HG03280 (cell line): ENCODE measurements at regions not wholly inside any gene's neighbourhood (a gene's known extent, or its start where the extent isn't known, plus 50 kb on each side); places are given as distances from the start of the nearest gene placed in this dataset.
"Not testable (repeated sequence)": the region's sequence is repeated elsewhere in the genome, so short reads cannot be mapped to it uniquely, and the experiment has no call there.

ENCODE experiments used
- ATAC-seq: cut with Tn5 transposase; IDR thresholded peaks from one replicate; pipeline ENCODE4 v1.9.1; 2021; ENCODE audit warnings: mild to moderate bottlenecking, moderate library complexity; ENCODE audit not compliant: unreplicated experiment

DNA sequence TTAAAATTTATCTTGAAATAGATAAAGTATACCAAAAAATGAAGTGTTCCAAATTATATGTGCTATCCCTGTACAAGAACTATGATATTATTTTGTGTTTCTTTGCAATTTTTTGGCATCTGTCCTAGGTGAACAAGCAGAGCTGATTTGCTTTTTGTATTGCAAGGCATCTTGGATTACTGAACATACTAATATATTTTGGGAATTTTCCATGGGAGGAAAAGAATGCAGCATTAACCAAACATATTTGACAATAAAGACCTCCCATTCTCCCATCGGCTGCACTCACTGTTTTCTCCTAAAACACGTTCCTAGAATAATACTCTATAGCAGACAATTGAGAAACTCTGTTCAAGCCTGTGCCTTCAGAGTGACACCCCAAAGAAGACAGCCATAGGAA is 265.1 kb upstream of the ALCAM start:
- no peak for ATAC-seq

DNA sequence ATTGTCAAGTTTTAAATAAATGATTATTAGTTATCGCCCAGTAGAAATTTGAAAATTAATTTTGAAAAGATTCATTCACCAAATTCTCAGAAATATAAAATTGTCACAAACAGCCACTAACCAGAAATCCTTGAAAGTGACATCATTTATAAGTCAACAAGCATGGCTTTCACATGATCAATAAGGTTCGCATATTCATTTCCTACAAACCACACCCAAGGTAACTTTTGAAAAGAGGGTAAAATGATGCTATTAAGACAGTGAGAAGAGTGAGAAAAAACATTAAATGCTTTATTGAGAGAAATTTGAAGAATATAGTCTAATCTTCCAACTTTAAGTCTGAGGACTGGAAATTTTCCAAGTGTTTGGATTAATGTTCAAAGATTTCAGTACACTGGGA is 263.6 kb upstream of the ALCAM start:
- ATAC-seq, result no peak

DNA sequence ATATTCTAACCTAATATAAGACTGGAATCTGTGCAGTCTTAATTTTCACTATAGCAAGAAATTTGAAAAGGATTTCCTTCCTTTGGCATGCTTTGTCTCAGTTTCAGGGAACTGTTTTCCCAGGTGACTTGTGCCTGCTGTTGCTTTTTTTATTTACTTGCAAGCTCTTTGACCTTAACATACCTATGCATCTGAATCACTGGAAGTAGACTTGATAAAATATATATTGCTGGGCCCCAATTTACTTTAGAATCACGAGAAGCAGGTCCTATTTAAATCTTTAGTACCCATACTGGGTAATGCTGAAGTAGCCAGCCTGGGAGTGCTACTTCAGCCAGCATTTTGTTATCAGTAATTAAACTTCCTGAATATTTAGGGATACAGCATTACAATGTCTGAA is 257.9 kb upstream of the ALCAM start:
- no peak for ATAC-seq

DNA sequence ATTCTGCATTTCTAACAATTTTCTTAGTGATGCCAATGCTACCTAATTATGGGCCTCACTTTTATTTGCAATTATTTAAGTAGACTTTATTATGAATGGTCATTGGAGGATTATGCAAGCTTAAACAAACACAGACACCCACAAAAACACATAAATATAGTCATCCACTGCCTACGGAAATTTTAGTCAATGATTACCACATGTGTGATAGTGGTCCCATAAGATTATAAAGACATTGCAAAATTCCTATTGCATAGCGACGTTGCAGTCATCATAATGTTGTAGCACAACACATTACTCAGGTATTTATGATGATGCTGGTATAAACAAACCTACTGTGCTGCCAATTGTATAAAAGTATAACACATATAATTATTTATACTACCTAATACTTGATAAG is 247.8 kb upstream of the ALCAM start:
- no peak for ATAC-seq

DNA sequence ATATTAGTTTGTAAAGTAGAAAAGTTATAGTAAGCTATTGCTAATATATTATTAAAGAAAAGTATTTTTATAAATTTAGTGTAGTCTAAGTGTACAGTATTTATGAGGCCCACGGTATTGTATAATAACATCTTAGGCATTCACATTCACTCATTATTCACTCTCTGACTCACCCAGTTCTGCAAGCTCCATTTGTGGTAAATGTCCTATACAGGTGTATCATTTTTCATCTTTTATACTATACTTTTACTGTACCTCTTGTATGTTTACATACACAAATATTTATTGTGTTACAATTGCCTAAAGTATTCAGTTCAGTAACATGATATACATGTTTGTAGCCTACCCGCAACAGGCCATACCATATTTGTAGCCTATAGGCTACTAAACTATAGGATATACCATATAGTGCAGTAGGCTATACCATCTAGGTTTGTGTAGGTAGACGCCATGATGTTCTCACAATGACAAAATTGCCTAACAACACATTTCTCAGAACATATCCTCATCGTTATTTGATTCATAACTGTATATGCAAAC is 246.8 kb upstream of the ALCAM start:
- no peak for ATAC-seq

DNA sequence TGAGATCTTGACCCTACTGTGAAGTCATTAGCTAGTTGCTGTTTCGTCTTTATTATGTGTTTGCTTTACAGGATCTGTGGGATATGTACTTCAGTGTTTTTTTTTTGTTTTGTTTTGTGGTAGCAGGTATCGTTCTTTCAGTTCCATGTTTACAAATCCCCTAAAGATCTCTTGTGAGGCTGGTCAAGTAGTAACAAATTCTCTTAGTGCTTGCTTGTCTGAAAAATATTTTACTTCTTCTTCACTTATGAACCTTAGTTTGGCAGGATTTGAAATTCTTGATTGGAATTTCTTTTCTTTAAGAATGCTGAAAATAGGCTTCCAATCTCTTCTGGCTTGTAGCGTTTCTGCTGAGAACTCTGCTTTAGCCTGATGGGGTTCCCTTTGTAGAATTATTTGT is 235.8 kb upstream of the ALCAM start:
- no peak for ATAC-seq

DNA sequence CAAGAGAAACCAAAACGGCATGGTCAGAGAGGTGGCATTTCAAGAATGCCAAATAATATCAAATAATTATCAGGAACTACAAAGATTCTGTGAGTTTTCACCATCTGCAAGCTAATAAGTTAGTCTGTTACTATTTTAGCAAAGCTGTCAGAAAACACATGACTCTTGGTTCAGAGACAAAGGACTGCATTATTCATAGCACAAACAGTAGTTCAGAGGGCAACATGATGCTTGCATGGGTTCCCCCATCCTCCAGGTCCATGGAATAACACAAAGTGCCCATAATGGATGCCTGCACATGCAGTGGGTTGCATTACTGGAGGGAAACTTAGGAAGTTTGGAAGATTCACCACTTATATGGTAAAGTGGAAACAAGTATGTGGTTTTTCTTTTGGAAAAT is 228.8 kb upstream of the ALCAM start:
- ATAC-seq, result no peak

DNA sequence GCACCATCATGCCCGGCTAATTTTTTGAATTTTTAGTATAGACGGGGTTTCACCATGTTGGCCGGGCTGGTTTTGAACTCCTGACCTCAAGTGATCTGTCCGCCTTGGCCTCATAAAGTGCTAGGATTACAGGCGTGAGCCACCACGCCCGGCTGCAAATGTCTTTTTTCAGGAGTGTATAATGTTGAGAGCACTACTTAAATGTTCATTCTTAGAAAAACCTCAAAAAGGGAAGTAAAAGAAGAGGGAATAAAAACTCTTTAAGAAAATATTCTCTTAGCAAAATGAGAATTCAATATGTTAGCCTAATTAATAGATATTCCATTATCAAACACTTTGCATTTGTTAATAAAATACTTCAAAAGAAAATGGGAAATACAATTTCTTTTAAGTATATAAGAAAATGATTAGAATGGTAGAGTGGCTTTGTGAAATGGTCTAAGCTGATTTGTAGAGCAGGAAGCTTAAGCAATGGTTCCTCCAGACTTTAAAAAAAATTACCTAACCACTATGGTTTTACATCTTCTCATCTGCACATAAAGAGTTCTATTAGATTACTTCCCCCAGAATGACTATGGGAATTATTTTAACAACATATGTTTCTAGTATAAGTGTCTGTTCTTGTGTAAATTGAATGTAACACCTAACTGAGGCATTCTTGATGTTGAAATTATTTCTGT is 226.7 kb upstream of the ALCAM start:
- ATAC-seq, result no peak

DNA sequence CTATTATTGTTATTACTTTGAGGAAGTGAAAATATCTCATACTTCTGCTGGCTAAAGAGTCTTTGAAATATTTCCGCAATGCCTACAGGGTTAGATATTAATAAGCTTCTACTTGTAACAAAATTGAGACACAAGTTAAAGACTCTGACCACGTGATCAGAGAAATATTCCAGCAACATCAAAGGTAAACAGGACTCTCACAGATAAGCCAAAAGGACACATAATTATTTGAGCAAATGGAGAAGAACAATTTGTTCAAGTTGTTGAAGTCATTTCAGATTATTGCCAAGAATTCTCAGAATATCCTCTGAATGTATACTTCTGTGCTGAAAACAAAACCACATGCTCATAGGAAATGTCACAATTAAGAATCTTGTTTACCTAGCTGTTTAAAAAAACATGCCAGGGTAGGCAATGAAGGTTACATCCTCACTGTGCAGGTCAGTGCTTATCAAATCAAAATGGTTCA is 225.8 kb upstream of the ALCAM start:
- no peak for ATAC-seq

DNA sequence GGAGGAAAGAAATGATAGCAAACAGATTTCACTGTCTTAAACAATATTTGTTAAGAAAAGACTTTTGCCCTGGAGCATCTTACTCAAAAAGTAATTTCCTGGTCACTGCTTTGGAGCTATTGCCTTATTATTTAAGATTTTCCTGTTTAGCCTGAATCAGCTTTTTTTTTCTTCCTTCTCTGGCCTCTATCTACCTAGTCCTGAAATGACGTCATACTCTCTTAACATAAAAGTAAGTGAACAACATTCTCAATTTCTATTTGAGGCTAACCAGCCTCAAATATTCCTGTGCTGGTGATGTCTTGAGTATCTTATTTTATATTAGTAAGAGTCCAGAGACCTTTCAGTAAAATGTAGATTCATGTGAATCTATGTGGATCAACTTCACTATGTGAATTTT is 221.9 kb upstream of the ALCAM start:
- no peak for ATAC-seq

DNA sequence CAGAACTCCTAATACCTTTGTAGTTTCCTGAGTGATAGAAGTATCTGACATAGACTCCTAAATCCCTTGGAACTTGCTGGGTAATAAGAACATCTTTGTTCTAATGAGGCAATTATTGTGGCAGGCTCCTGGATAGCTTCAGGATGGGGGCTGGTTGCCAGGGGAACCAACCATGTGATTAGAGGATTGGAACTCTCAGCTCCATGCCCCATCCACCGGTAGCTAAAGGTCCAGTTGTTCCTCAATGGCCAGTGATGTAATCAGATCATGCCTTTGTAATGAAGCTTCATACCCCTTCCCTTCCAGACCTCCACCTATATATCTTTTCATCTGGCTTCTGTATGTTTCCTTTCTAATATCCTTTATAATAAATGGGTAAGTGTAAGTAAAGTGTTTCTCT is 221.2 kb upstream of the ALCAM start:
- no peak for ATAC-seq

DNA sequence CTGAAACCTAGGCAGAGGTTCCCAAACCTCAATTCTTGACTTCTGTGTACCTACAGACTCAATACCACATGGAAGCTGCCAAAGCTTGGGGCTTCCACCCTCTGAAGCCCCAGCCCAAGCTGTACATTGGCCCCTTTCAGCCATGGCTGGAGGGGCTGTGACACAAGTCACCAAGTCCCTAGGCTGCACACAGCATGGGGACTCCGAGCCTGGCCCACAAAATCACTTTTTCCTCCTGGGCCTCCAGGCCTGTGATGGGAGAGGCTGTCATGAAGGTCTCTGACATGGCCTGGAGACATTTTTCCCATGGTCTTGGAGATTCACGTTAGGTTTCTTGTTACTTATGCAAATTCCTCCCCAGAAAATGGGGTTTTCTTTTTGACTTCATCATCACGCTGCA is 217.5 kb upstream of the ALCAM start:
- not testable (repeated sequence) for ATAC-seq

DNA sequence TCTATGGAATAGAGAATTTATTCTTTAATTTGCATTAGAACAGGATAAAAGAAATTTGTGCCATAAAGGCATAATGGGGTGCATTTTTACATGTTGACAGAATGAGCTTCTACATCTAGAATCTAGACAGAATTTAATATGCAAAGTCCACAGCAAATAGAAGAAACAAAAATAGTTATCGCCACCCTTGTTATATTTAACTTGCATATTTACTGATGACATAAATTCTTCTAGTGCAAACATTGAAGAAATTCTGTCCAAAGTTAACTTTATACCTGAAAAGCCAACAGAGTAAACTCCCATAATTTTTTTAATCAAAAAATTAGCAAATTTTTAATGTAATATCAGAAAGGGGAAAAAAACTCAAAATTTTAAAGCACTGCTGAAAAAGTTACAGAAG is 213.7 kb upstream of the ALCAM start:
- ATAC-seq, result no peak

DNA sequence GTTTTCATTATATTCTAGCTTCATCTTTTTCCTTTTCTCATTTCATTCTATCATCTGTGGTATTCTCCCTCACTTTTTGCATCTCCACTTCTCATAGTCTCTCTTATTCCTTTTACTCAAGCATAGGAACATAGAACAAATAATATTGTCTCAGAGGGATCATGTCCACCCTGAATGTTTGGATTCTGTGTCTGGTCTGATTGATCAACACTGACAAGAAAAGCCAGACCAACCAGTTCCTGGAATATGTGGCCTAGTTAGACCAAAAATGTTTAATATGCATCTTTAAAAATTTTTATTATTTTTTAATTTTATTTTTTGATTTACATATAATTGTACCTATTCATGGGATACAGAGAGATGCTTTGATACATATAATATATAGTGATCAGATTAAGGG is 212.0 kb upstream of the ALCAM start:
- ATAC-seq, result no peak

DNA sequence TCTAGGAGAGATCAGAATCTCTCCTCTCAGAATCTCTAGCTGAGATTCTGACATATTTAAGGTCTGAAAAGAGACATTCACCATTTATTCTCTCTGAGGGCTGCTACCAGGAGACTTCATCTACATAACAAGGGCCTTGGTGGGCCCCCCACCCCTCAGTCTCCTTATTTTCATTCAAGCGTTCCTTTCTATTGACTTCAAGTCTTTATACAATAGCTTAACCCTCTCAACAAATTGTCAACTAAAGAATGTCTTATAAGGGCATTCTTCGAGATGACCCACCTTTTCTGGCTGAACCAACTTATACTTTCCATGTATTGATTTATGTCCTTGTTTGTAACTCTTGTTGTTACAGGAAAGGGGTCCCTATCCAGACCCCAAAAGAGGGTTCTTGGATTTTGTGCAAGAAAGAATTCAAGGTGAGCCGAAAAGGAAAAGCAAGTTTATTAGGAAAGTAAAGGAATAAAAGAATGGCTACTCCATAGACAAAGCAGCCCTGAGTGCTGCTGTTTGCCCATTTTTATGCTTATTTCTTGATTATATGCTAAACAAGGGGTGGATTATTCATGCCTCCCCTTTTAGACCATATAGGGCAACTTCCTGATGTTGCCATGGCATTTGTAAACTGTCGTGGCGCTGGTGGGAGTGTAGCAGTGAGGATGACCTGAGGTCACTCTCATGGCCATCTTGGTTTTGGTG is 209.5 kb upstream of the ALCAM start:
- ATAC-seq, result no peak

DNA sequence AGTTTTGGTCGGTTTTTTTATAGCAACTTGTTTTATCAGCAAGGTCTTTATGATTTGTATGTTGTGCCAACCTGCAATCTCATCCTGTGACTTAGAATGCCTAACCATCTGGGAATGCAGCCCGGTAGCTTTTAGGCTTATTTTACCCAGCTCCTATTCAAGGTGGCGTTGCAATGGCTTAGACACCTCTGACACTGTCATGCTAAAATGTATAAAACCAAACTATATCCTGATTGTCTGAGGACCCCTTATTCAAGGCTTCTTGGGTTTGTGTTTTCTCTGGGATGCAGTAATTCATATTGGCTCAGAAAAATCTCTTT is 209.0 kb upstream of the ALCAM start:
- ATAC-seq, result no peak

DNA sequence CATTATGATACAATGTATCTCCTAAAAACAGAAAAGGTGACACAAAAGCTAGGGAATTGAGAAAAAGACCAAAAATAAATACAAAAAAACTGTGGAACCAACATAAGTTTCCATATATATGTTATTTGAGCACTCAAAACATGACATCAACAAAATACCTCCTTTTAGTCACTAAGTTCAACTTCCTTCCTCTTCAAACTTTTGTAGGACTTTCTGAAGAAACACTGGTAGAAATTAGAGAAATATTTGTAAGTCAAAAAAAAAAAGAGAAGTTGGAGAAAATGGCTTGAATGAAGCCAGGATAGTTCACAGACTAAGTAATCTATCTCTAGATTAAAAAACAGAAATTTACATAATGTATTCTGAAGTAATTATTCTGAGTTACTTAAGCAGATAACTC is 208.4 kb upstream of the ALCAM start:
- no peak for ATAC-seq

DNA sequence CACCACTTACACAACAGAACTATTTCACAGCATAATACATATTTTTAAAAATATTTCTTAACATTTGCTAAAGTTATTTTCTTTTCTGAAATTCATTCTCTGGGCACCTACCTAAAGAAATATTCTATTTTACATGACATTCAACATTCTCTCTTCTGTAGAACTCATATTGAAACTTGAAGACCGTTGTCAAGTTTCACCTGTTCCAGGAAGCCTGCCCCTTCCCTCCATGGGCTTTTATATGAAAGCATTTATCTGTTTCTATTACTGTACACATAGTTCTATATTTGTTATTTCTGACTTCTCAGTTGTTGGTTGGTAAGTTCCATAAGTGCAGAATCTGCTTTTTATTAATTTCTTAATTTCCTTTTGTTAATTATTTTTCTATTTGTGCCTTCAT is 204.3 kb upstream of the ALCAM start:
- ATAC-seq, result no peak

DNA sequence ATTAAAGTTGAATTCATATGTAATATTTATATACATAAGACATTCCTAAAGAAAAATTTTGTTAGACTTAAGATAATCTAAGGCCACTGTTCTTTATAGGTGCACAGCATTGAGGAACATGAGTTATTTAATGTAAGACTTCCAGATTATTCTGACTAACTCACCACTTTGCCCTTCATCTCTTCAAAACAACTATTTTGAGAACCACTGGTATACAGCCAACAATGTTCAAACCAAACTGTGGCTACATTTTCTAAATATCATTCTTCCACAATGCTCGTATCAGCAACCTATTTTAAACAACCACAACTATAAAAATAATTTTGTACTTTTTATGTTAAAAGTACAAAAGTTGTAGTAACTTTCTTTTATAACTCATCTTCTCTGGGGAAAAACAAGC is 199.8 kb upstream of the ALCAM start:
- no peak for ATAC-seq

DNA sequence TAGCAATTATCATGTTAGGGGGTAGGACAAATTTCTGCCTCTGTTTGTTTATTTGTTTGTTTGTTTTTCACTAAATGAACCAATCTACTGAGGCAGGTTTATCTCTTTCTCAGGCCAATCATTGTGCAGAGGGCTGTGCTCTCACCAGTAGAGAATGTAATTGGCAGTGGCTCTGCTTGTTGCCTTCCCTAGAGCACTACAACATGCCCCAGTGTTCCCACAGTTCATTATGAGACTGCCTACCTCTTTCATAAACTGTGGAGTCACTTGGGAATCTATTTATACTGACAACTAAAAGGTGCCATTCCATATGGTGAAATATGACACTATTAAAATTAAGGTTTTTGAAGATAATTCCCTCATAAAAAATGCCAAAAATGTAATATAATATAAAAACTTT is 196.3 kb upstream of the ALCAM start:
- no peak for ATAC-seq

DNA sequence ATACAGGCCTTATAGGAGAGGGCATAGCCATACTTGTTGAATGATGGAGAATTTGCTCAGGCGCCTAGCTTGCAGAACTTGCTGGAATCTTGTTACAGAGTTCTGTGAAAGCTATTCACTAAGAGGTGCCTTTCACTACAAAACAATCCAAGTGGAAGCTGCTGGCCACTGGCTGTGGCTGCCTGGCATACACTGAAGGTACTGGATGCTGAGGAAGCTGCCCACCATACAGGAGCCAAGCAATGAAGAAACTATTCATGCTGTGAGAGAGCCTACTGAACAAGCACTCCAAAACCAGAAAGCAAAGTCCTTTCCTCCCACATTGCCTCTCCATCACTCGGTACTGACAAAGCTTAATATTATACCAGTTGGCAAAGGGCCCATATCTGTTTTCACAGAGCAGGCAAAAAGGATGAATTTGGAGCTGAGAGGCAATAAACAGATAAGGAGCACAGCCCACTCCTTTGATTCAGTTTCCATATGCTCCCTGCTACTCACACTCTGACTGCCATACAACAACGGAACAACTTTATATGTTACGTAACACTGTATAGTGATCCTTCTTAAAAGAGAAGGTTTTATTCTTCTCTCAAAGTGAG is 192.6 kb upstream of the ALCAM start:
- no peak for ATAC-seq

DNA sequence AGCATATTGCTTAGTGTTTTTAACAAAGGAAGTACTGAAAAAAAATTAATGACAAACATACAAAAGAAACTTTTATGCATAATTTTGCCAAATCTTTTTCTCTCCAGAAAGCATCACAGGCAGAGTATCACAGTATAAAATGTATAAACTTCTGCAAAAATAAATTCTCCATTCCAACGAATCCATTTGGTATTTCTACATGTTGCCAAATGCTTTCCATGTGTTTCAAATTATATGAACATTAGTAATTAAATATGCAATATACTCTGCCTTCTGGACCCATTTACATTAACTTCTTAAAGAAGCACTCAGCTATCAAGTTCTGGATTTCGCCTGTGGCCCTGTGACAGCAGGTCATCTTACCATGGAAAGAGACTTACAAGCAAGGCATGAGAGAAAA is 189.1 kb upstream of the ALCAM start:
- no peak for ATAC-seq
